ENCODE measurements at regions not wholly inside any gene's neighbourhood (a gene's known extent, or its start where the extent isn't known, plus 50 kb on each side); places are given as distances from the start of the nearest gene placed in this dataset.

- TF ChIP-seq ZFX (IDR thresholded peaks at IDR 0.05; ENCODE audit: borderline replicate concordance) (no peak), CTCF (IDR thresholded peaks at IDR 0.05) (no peak)
- no peak overlapping the region for H3K27ac ChIP-seq
These were observed 274.5 kb downstream of the PLK2 start for GRCh38 chr5:58185397-58185796.

- H3K27ac ChIP-seq: no peak overlapping the region
These were observed 275.0 kb downstream of the PLK2 start for GRCh38 chr5:58184910-58185309.

DNA sequence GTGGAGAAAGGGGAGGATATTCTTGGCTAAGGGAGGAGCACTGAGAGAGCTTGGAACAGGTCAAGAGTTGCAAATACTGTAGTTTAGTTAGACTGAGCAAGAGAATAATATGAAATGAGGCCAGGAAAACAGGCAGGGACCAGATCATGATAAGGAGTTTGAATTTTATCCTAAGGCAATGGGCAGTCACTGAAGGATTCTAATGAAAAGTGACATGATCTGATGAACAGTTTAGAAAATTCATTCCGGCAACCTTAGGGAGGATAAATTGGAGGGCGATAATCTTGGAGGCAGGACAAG, 276.1 kb downstream of the PLK2 start:
- no peak for TF ChIP-seq CTCF (IDR thresholded peaks at IDR 0.05)
- TF ChIP-seq ZFX (IDR thresholded peaks at IDR 0.05; ENCODE audit: borderline replicate concordance): no peak
- no peak overlapping the region for H3K27ac ChIP-seq

More at GRCh38 chr5:58184910-58185309, 275.0 kb downstream of the PLK2 start:
- TF ChIP-seq ZFX (IDR thresholded peaks at IDR 0.05; ENCODE audit: borderline replicate concordance): no peak
- TF ChIP-seq CTCF (IDR thresholded peaks at IDR 0.05): no peak

DNA sequence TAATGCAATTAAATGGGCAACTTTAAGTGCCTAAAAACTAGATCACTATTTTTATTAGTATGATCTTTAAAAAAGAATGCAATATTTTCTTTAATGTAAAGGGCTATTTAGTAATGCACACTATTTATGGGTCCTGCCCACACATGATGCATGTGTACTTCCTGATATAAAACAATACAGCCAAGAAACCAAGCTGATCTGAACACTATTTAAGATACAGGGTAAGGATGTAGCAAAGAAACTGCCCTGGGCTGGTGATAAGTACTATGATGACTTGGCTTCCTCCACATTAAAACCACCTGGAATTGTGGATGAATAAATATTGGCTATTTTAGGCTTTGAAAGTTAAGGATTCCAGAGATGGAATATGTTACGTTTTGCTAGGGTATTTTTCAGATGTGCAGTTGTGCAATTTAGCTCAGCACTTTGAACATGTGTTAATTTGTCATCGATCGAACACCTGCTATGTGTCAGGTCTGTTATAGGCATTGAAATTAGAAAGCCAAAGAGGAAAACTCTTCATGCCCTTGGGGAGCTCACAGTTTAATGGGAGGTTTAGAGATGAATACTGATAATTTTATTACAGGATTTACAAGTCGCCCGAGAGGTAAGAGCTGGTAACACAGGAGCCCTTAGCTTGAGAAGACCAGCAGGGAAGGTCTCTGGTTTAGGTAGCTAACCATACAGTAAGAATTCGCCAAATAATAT, 276.7 kb downstream of the PLK2 start:
- H3K27ac ChIP-seq: no peak overlapping the region
- no peak for TF ChIP-seq ZFX (IDR thresholded peaks at IDR 0.05; ENCODE audit: borderline replicate concordance)
- TF ChIP-seq CTCF (IDR thresholded peaks at IDR 0.05): no peak

- TF ChIP-seq ZFX (IDR thresholded peaks at IDR 0.05; ENCODE audit: borderline replicate concordance): no peak
- no peak for TF ChIP-seq CTCF (IDR thresholded peaks at IDR 0.05)
- H3K27ac ChIP-seq: peak overlapping the region; percentile 49
These were observed 277.5 kb downstream of the PLK2 start for GRCh38 chr5:58182287-58182841.

- peak overlapping the region; percentile 49 for H3K27ac ChIP-seq
- TF ChIP-seq CTCF (IDR thresholded peaks at IDR 0.05): no peak
- no peak for TF ChIP-seq ZFX (IDR thresholded peaks at IDR 0.05; ENCODE audit: borderline replicate concordance)
These were observed 278.2 kb downstream of the PLK2 start for GRCh38 chr5:58181578-58182286.

- TF ChIP-seq CTCF (IDR thresholded peaks at IDR 0.05) (no peak), ZFX (IDR thresholded peaks at IDR 0.05; ENCODE audit: borderline replicate concordance) (no peak)
These were observed 286.9 kb downstream of the PLK2 start for GRCh38 chr5:58172946-58173345.

More at GRCh38 chr5:58172946-58173345, 286.9 kb downstream of the PLK2 start:
- H3K27ac ChIP-seq: no peak overlapping the region

Data from 22Rv1 (cell line).